ENCODE measurements at regions not wholly inside any gene's neighbourhood (a gene's known extent, or its start where the extent isn't known, plus 50 kb on each side); places are given as distances from the start of the nearest gene placed in this dataset.

- TF ChIP-seq CTCF (IDR thresholded peaks at IDR 0.05; ENCODE audit: low read length, missing control alignments), result no peak
- DNase-seq (ENCODE audit: low read depth), result peak; percentile 72
- H3K4me3 ChIP-seq (replicated peaks; ENCODE audit: low read depth, low read length), result peak overlapping the region; percentile 45
Measured at GRCh38 chr6:6736791-6737654, 148.5 kb downstream of the LY86 start.

- TF ChIP-seq CTCF (IDR thresholded peaks at IDR 0.05; ENCODE audit: low read length, missing control alignments), result no peak
- H3K4me3 ChIP-seq (replicated peaks; ENCODE audit: low read depth, low read length), result peak overlapping the region; percentile 45
- DNase-seq (ENCODE audit: low read depth), result no peak
Measured at GRCh38 chr6:6737671-6738070, 149.2 kb downstream of the LY86 start.

GRCh38 chr6:6738108-6738507, 149.6 kb downstream of the LY86 start:
- DNase-seq (ENCODE audit: low read depth), result no peak
- TF ChIP-seq CTCF (IDR thresholded peaks at IDR 0.05; ENCODE audit: low read length, missing control alignments), result no peak
- H3K4me3 ChIP-seq (replicated peaks; ENCODE audit: low read depth, low read length), result no peak overlapping the region

GRCh38 chr6:6738922-6739716, 150.6 kb downstream of the LY86 start:
- TF ChIP-seq CTCF (IDR thresholded peaks at IDR 0.05; ENCODE audit: low read length, missing control alignments), result no peak
- no peak for DNase-seq (ENCODE audit: low read depth)
- H3K4me3 ChIP-seq (replicated peaks; ENCODE audit: low read depth, low read length), result no peak overlapping the region

GRCh38 chr6:6740595-6740994, 152.1 kb downstream of the LY86 start:
- no peak for DNase-seq (ENCODE audit: low read depth)
- H3K4me3 ChIP-seq (replicated peaks; ENCODE audit: low read depth, low read length), result no peak overlapping the region
- TF ChIP-seq CTCF (IDR thresholded peaks at IDR 0.05; ENCODE audit: low read length, missing control alignments), result no peak

GRCh38 chr6:6741264-6741663, 152.7 kb downstream of the LY86 start:
- DNase-seq (ENCODE audit: low read depth), result no peak
- H3K4me3 ChIP-seq (replicated peaks; ENCODE audit: low read depth, low read length), result no peak overlapping the region
- TF ChIP-seq CTCF (IDR thresholded peaks at IDR 0.05; ENCODE audit: low read length, missing control alignments), result no peak

Data from fibroblast of pulmonary artery (primary cell).